ENCODE measurements at regions not wholly inside any gene's neighbourhood (a gene's known extent, or its start where the extent isn't known, plus 50 kb on each side); places are given as distances from the start of the nearest gene placed in this dataset.

- TF ChIP-seq CTCF (IDR thresholded peaks at IDR 0.05) (no peak), POLR2A (IDR thresholded peaks at IDR 0.05) (no peak)
Measured at GRCh38 chr9:120138955-120139354, 441.0 kb downstream of the CDK5RAP2 start.
